ENCODE measurements at regions not wholly inside any gene's neighbourhood (a gene's known extent, or its start where the extent isn't known, plus 50 kb on each side); places are given as distances from the start of the nearest gene placed in this dataset.

- TF ChIP-seq, protein P1, sequence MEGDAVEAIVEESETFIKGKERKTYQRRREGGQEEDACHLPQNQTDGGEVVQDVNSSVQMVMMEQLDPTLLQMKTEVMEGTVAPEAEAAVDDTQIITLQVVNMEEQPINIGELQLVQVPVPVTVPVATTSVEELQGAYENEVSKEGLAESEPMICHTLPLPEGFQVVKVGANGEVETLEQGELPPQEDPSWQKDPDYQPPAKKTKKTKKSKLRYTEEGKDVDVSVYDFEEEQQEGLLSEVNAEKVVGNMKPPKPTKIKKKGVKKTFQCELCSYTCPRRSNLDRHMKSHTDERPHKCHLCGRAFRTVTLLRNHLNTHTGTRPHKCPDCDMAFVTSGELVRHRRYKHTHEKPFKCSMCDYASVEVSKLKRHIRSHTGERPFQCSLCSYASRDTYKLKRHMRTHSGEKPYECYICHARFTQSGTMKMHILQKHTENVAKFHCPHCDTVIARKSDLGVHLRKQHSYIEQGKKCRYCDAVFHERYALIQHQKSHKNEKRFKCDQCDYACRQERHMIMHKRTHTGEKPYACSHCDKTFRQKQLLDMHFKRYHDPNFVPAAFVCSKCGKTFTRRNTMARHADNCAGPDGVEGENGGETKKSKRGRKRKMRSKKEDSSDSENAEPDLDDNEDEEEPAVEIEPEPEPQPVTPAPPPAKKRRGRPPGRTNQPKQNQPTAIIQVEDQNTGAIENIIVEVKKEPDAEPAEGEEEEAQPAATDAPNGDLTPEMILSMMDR (IDR thresholded peaks at IDR 0.05): no peak
- no peak for TF ChIP-seq POLR2A (IDR thresholded peaks at IDR 0.05)
Observed at GRCh38 chr2:14303366-14304115, 329.0 kb upstream of the LRATD1 start.

Measured in Peyer's patch (tissue), 4 donors.